Fibroblast of mammary gland (primary cell): ENCODE measurements at regions not wholly inside any gene's neighbourhood (a gene's known extent, or its start where the extent isn't known, plus 50 kb on each side); places are given as distances from the start of the nearest gene placed in this dataset.

ENCODE experiments used
- DNase-seq: peaks from one replicate; pipeline ENCODE4 v3.0.0-alpha.2; 2010; ENCODE audit warnings: low read depth
- H3K4me3 ChIP-seq: 2 replicates; pipeline ENCODE4 v1.5.1; 2011; ENCODE audit warnings: low read depth, mild to moderate bottlenecking, low read length, moderate library complexity; ENCODE audit not compliant: control insufficient read depth
- CTCF ChIP-seq: conservative IDR thresholded peaks from 2 replicates; pipeline ENCODE4 v1.5.1; 2011; ENCODE audit warnings: low read depth, low read length, inconsistent platforms; ENCODE audit not compliant: control insufficient read depth, insufficient read depth

- TF ChIP-seq CTCF, result no peak
- DNase-seq, result no peak
- H3K4me3 ChIP-seq, result no peak overlapping the region
Measured at GRCh38 chr2:157058161-157058560, 199.3 kb upstream of the GALNT5 start.

GRCh38 chr2:157059036-157059435 lies 198.5 kb upstream of the GALNT5 start:
- no peak overlapping the region for H3K4me3 ChIP-seq
- TF ChIP-seq CTCF, result no peak
- no peak for DNase-seq

- no peak overlapping the region for H3K4me3 ChIP-seq
- no peak for TF ChIP-seq CTCF
- DNase-seq, result no peak
Measured at GRCh38 chr2:157061799-157062198, 195.7 kb upstream of the GALNT5 start.

GRCh38 chr2:157067562-157067961 lies 189.9 kb upstream of the GALNT5 start:
- no peak overlapping the region for H3K4me3 ChIP-seq
- no peak for DNase-seq
- no peak for TF ChIP-seq CTCF

DNA sequence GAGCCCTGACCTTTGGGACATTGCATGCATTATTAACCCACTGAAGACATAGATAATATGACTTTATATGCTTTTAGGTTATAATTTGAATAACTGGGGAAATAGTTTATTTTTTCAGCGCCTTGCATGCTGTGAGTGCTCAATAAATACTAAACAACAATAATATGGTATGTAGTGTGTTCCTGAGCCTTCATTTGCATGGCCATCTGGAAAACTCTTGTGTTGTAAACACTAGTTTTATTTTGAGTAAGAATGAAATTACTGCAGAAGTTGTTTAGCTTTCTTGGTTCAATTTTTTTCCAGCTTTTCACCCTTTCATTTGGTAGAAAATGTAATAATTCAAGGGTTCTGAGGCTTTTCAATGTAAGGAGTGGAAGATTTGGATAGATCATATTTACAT lies 189.3 kb upstream of the GALNT5 start:
- TF ChIP-seq CTCF, result no peak
- DNase-seq, result no peak
- H3K4me3 ChIP-seq, result no peak overlapping the region

DNA sequence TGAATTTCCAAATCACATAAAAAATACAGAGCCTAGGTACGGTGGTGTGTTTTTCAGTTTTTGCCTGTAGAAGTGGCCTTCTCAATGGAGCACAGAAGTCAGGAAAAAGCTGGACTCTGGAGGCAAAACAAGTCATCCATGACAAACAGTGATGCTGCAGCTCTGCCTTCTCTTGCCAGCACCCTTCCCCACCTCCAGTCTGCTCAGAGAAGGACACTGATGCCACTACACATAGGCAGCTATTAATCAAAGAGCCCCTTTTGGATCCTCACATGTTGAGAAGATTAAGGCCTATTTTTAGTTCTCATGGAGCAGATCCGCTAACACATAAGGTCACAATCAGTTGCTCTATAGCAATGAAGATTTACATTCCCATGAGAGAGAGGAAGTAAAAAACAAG lies 181.6 kb upstream of the GALNT5 start:
- DNase-seq, result no peak
- no peak for TF ChIP-seq CTCF
- no peak overlapping the region for H3K4me3 ChIP-seq

GRCh38 chr2:157076526-157077161 lies 180.9 kb upstream of the GALNT5 start:
- TF ChIP-seq CTCF, result no peak
- DNase-seq, result no peak
- H3K4me3 ChIP-seq, result no peak overlapping the region
